SK-N-SH treated with all-trans-retinoic acid at 6 μM for 48 hours (cell line): ENCODE measurements at regions not wholly inside any gene's neighbourhood (a gene's known extent, or its start where the extent isn't known, plus 50 kb on each side); places are given as distances from the start of the nearest gene placed in this dataset.

Source experiments
- ARNTL ChIP-seq: fragments of 450-650 bp; formaldehyde crosslinking; IDR thresholded peaks from 2 replicates; pipeline ENCODE4 v1.5.0; 2020; ENCODE audit warnings: low read depth, mild to moderate bottlenecking, moderate library complexity, borderline replicate concordance
- BACH2 ChIP-seq: fragments of 250-450 bp; sonication (Bioruptor Pico); IDR thresholded peaks from 2 replicates; pipeline ENCODE4 v1.9.0; 2021; ENCODE audit warnings: mild to moderate bottlenecking, borderline replicate concordance
- CSRNP3 ChIP-seq: fragments of 250-450 bp; sonication (Bioruptor Pico); IDR thresholded peaks from 2 replicates; pipeline ENCODE4 v1.5.1; 2021; ENCODE audit warnings: mild to moderate bottlenecking, moderate library complexity
- ESRRG ChIP-seq: fragments of 250-450 bp; sonication (Bioruptor Pico); IDR thresholded peaks from 2 replicates; pipeline ENCODE4 v1.6.1; 2021; ENCODE audit warnings: mild to moderate bottlenecking
- PPARA ChIP-seq: fragments of 250-450 bp; sonication (Bioruptor Pico); IDR thresholded peaks from 2 replicates; pipeline ENCODE4 v1.5.0; 2020; ENCODE audit warnings: mild to moderate bottlenecking, borderline replicate concordance
- ZC3H10 ChIP-seq: fragments of 250-450 bp; sonication (Bioruptor Pico); IDR thresholded peaks from 2 replicates; pipeline ENCODE4 v1.5.1; 2021; ENCODE audit warnings: mild to moderate bottlenecking, moderate library complexity
- ZFP30 ChIP-seq: fragments of 450-650 bp; formaldehyde crosslinking; IDR thresholded peaks from 2 replicates; pipeline ENCODE4 v1.5.0; 2022; ENCODE audit warnings: mild to moderate bottlenecking, moderate library complexity
- ZNF8 ChIP-seq: fragments of 450-650 bp; formaldehyde crosslinking; IDR thresholded peaks from 2 replicates; pipeline ENCODE4 v1.5.0; 2020; ENCODE audit warnings: mild to moderate bottlenecking, moderate library complexity
- TF ChIP-seq, protein P1 (sequence below): fragments of 250-450 bp; sonication (Bioruptor Pico); IDR thresholded peaks from 2 replicates; pipeline ENCODE4 v1.8.0; 2020; ENCODE audit warnings: mild to moderate bottlenecking, moderate library complexity, borderline replicate concordance
- TF ChIP-seq, protein P2 (sequence below): fragments of 250-450 bp; sonication (Bioruptor Pico); IDR thresholded peaks from 2 replicates; pipeline ENCODE4 v1.5.1; 2020; ENCODE audit warnings: low read depth, mild to moderate bottlenecking, moderate library complexity

- TF ChIP-seq PPARA (CRISPR knock-in tag) (no peak), ARNTL (CRISPR knock-in tag) (no peak), ZC3H10 (CRISPR knock-in tag) (no peak), ZFP30 (CRISPR knock-in tag) (no peak), ZNF8 (CRISPR knock-in tag) (no peak), BACH2 (CRISPR knock-in tag) (no peak), ESRRG (CRISPR knock-in tag) (no peak), CSRNP3 (CRISPR knock-in tag) (no peak)
- TF ChIP-seq, protein P1, sequence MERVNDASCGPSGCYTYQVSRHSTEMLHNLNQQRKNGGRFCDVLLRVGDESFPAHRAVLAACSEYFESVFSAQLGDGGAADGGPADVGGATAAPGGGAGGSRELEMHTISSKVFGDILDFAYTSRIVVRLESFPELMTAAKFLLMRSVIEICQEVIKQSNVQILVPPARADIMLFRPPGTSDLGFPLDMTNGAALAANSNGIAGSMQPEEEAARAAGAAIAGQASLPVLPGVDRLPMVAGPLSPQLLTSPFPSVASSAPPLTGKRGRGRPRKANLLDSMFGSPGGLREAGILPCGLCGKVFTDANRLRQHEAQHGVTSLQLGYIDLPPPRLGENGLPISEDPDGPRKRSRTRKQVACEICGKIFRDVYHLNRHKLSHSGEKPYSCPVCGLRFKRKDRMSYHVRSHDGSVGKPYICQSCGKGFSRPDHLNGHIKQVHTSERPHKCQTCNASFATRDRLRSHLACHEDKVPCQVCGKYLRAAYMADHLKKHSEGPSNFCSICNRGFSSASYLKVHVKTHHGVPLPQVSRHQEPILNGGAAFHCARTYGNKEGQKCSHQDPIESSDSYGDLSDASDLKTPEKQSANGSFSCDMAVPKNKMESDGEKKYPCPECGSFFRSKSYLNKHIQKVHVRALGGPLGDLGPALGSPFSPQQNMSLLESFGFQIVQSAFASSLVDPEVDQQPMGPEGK (CRISPR knock-in tag): no peak
- TF ChIP-seq, protein P2, sequence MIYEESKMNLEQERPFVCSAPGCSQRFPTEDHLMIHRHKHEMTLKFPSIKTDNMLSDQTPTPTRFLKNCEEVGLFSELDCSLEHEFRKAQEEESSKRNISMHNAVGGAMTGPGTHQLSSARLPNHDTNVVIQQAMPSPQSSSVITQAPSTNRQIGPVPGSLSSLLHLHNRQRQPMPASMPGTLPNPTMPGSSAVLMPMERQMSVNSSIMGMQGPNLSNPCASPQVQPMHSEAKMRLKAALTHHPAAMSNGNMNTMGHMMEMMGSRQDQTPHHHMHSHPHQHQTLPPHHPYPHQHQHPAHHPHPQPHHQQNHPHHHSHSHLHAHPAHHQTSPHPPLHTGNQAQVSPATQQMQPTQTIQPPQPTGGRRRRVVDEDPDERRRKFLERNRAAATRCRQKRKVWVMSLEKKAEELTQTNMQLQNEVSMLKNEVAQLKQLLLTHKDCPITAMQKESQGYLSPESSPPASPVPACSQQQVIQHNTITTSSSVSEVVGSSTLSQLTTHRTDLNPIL (CRISPR knock-in tag): no peak
These were observed 547.2 kb upstream of the MAN1A1 start for GRCh38 chr6:119896806-119897205.
